Ecto neural progenitor cell (in vitro differentiated cells): ENCODE measurements at regions not wholly inside any gene's neighbourhood (a gene's known extent, or its start where the extent isn't known, plus 50 kb on each side); places are given as distances from the start of the nearest gene placed in this dataset.

ENCODE experiments used
- DNase-seq: peaks from one replicate; pipeline ENCODE4 v3.0.0-alpha.2; 2018; ENCODE audit warnings: low spot score

- DNase-seq: no peak
Measured at GRCh38 chr4:4599481-4600275, 57.8 kb upstream of the STX18 start.

- no peak for DNase-seq
Measured at GRCh38 chr4:4598851-4599411, 57.1 kb upstream of the STX18 start.

GRCh38 chr4:4596720-4597119, 54.9 kb upstream of the STX18 start:
- DNase-seq: no peak

GRCh38 chr4:4595252-4595651, 53.4 kb upstream of the STX18 start:
- no peak for DNase-seq

GRCh38 chr4:4594285-4594920, 52.6 kb upstream of the STX18 start:
- no peak for DNase-seq

- DNase-seq: no peak
Measured at GRCh38 chr4:4593596-4594284, 51.9 kb upstream of the STX18 start.

- DNase-seq: no peak
Measured at GRCh38 chr4:4592414-4592813, 50.6 kb upstream of the STX18 start.
